Testis (tissue), 2 donors: ENCODE measurements at regions not wholly inside any gene's neighbourhood (a gene's known extent, or its start where the extent isn't known, plus 50 kb on each side); places are given as distances from the start of the nearest gene placed in this dataset.

Experiments used
- CTCF ChIP-seq, 3 experiments: fragments of 450-650 bp in 2 of 3; fragments of 200-600 bp in 1 of 3; sonication (generic) in 1 of 3; IDR thresholded peaks; one replicate each; pipeline ENCODE4 v1.5.1; 2016 to 2019; ENCODE audit warnings: antibody characterized with exemption in 3 of 3, mild to moderate bottlenecking in 2 of 3, moderate library complexity in 1 of 3
- POLR2A ChIP-seq: fragments of 450-650 bp; IDR thresholded peaks from one replicate; pipeline ENCODE4 v1.6.1; 2017; ENCODE audit warnings: antibody characterized with exemption, mild to moderate bottlenecking, moderate library complexity

DNA sequence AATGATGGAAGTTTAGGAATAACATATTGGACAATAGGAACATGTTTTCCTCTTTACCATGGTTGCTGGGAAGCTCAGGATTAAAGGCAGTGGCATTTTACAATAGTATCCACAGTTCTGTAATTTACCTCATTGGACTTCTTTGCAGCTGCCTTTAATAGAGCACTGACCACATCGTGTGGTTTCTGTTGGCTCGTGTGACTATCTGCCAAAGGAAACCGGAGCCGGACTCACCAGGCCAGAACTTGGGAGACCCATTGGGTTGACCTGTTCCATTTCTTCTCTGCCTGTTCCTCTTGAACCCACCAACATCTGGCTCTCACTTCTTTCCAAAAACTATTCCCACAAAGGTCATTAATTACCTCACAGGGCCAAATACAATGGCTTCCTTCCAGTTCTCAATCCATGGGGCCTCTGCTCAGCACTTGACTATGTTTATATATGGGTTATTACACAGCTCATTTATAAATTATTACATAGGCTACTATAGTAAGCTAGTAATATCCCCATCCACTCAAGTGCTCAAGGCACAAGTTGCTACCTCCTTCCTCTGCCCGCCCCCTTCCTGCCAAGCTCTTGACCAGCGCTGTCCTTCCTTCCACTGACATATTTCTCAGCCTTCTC is 121.5 kb upstream of the VASH1 start:
- no peak for TF ChIP-seq CTCF (IDR thresholded peaks at IDR 0.05)
- no peak for TF ChIP-seq POLR2A
